OCI-LY7 (cell line): ENCODE measurements at regions not wholly inside any gene's neighbourhood (a gene's known extent, or its start where the extent isn't known, plus 50 kb on each side); places are given as distances from the start of the nearest gene placed in this dataset.

ENCODE experiments used
- CTCF ChIP-seq: fragments of 200-600 bp; sonication (generic); conservative IDR thresholded peaks from 2 replicates; pipeline ENCODE4 v1.5.1; 2014; ENCODE audit warnings: mild to moderate bottlenecking, antibody characterized with exemption, low read length, moderate library complexity, mixed read lengths
- EZH2phosphoT487 ChIP-seq: fragments of 200-600 bp; sonication (generic); IDR thresholded peaks from 2 replicates; pipeline ENCODE4 v1.6.1; 2018; ENCODE audit warnings: low read depth, borderline replicate concordance, mild to moderate bottlenecking, mixed run types, antibody characterized with exemption, low read length, moderate library complexity, mixed read lengths

- TF ChIP-seq CTCF (no peak), EZH2phosphoT487 (no peak)
These were observed 112.2 kb upstream of the ALDH1B1 start for GRCh38 chr9:38280251-38280800.
